ENCODE measurements at regions not wholly inside any gene's neighbourhood (a gene's known extent, or its start where the extent isn't known, plus 50 kb on each side); places are given as distances from the start of the nearest gene placed in this dataset.

DNA sequence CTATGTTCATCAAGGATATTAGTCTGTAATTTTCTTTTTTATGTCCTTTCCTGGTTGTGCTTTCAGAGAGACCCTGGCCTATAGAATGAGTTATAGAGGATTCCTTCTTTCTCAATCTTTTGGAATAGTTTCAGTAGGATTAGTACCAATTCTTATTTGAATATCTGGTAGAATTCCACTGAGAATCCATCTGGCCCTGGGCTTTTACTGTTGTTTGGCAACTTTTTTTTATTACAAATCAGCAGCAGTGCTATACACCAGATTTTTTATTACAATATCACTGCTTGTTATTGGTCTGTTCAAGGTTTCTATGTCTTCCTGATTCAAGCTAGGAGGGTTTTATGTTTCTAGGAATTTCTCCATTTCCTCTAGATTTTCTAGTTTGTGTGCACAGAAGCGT lies 50.0 kb upstream of the NRSN1 start:
- no peak for DNase-seq
- no peaks in the 10 kb centered on the region for H3K9me2 ChIP-seq (ENCODE audit: insufficient read depth)
- no peaks in the 10 kb centered on the region for H3K27me3 ChIP-seq (ENCODE audit: insufficient read depth, low read depth)
- no peaks in the 10 kb centered on the region for H4K20me1 ChIP-seq (ENCODE audit: insufficient read depth)
- no peaks in the 10 kb centered on the region for H3K36me3 ChIP-seq (ENCODE audit: low read depth)
- no peak overlapping the region for H3K4me3 ChIP-seq
- H2AFZ ChIP-seq, result no peak overlapping the region
- no peaks in the 10 kb centered on the region for H3F3A ChIP-seq (ENCODE audit: insufficient read depth, low read depth)
- intact Hi-C loops (cut with micrococcal nuclease; ENCODE audit: unreplicated experiment), result no loop called here
- CTCF ChIA-PET, result no interaction called here
- TF ChIP-seq EZH2 (IDR thresholded peaks at IDR 0.05; ENCODE audit: low read depth), result no peak
- TF ChIP-seq, protein P1, sequence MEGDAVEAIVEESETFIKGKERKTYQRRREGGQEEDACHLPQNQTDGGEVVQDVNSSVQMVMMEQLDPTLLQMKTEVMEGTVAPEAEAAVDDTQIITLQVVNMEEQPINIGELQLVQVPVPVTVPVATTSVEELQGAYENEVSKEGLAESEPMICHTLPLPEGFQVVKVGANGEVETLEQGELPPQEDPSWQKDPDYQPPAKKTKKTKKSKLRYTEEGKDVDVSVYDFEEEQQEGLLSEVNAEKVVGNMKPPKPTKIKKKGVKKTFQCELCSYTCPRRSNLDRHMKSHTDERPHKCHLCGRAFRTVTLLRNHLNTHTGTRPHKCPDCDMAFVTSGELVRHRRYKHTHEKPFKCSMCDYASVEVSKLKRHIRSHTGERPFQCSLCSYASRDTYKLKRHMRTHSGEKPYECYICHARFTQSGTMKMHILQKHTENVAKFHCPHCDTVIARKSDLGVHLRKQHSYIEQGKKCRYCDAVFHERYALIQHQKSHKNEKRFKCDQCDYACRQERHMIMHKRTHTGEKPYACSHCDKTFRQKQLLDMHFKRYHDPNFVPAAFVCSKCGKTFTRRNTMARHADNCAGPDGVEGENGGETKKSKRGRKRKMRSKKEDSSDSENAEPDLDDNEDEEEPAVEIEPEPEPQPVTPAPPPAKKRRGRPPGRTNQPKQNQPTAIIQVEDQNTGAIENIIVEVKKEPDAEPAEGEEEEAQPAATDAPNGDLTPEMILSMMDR (conservative IDR thresholded peaks at IDR 0.05), result no peak
- no peak overlapping the region for H3K4me2 ChIP-seq
- POLR2A ChIA-PET (ENCODE audit: unreplicated experiment), result no interaction called here
- no peaks in the 10 kb centered on the region for H3K4me1 ChIP-seq (replicated peaks; ENCODE audit: insufficient read depth)
- H3K79me2 ChIP-seq (ENCODE audit: low read depth), result no peaks in the 10 kb centered on the region
- H3K9me3 ChIP-seq (ENCODE audit: insufficient read depth, low read depth), result no peaks in the 10 kb centered on the region
- H3K27ac ChIP-seq, result no peak overlapping the region
- no TSS peak for BruUV-seq (replicated peaks)
